Tibial nerve (tissue), 3 donors: ENCODE measurements at regions not wholly inside any gene's neighbourhood (a gene's known extent, or its start where the extent isn't known, plus 50 kb on each side); places are given as distances from the start of the nearest gene placed in this dataset.

Source experiments
- POLR2A ChIP-seq, 2 donors: fragments of 450-650 bp; IDR thresholded peaks; one replicate each; pipeline ENCODE4 v1.6.1; 2017; ENCODE audit warnings: antibody characterized with exemption in 2 of 2, mild to moderate bottlenecking in 2 of 2, moderate library complexity in 2 of 2
- TF ChIP-seq, protein P1 (sequence below), 5 experiments: fragments of 200-600 bp in 3 of 5; fragments of 450-650 bp in 2 of 5; sonication (generic) in 3 of 5; IDR thresholded peaks; one replicate each; pipeline ENCODE4 v1.5.1; 2016 to 2019; ENCODE audit warnings: antibody characterized with exemption in 5 of 5, mild to moderate bottlenecking in 3 of 5, moderate library complexity in 2 of 5

DNA sequence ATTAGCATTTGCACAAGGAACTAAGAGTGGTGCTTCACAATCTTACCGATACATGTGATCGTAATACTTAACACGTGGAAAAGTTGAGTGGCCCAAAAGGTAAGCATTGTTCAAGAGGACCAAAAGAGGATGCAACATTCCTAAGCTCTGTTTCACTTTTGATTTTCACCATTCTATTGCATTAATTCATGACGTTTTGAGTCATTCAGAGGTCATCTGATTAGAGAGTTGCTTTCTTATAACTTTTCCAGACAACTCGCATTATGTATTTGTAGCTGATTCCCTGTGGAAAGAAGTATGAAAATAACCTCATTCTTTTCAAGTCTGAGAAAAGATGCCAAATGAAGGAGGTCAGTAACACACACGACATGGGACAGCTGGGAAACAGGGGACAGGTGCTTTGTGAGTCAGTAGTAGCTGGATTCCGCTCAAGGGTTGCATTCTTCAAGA lies 344.4 kb downstream of the RND3 start:
- no peak for TF ChIP-seq POLR2A (IDR thresholded peaks at IDR 0.05)
- TF ChIP-seq, protein P1, sequence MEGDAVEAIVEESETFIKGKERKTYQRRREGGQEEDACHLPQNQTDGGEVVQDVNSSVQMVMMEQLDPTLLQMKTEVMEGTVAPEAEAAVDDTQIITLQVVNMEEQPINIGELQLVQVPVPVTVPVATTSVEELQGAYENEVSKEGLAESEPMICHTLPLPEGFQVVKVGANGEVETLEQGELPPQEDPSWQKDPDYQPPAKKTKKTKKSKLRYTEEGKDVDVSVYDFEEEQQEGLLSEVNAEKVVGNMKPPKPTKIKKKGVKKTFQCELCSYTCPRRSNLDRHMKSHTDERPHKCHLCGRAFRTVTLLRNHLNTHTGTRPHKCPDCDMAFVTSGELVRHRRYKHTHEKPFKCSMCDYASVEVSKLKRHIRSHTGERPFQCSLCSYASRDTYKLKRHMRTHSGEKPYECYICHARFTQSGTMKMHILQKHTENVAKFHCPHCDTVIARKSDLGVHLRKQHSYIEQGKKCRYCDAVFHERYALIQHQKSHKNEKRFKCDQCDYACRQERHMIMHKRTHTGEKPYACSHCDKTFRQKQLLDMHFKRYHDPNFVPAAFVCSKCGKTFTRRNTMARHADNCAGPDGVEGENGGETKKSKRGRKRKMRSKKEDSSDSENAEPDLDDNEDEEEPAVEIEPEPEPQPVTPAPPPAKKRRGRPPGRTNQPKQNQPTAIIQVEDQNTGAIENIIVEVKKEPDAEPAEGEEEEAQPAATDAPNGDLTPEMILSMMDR (IDR thresholded peaks at IDR 0.05) = no peak
